Caco-2 (cell line): ENCODE measurements at regions not wholly inside any gene's neighbourhood (a gene's known extent, or its start where the extent isn't known, plus 50 kb on each side); places are given as distances from the start of the nearest gene placed in this dataset.

Experiments used
- BruUV-seq: library from RNA; stranded (reverse); fragments of 400-500 nt; replicated peaks from 2 replicates; lab custom pipeline; 2021; lab: Mats Ljungman, UMichigan
- CTCF ChIA-PET: fragments of 300-600 bp; sonication (Branson Sonifier 250); formaldehyde crosslinking; loops from one replicate; lab custom pipeline; 2022; ENCODE audit warnings: antibody characterized with exemption; lab: Charles Lee
- POLR2A ChIA-PET: fragments of 300-600 bp; sonication (Branson Sonifier 250); formaldehyde crosslinking; loops from one replicate; lab custom pipeline; 2022; ENCODE audit warnings: antibody characterized with exemption; lab: Charles Lee
- DNase-seq, 2 experiments: peaks; one replicate each; pipeline versions ENCODE4 v3.0.0 to v3.0.0-alpha.2; 2020 to 2022
- H3K27me3 ChIP-seq: replicated peaks from 2 replicates; pipeline ENCODE4 v1.6.0; 2011; ENCODE audit warnings: low read length; ENCODE audit not compliant: control insufficient read depth, insufficient read depth
- H3K36me3 ChIP-seq: 2 replicates; pipeline ENCODE4 v1.5.1; 2011; ENCODE audit warnings: low read length; ENCODE audit not compliant: control insufficient read depth, insufficient read depth
- H3K4me1 ChIP-seq: fragments of 250-450 bp; sonication (Bioruptor Pico); 2 replicates; pipeline ENCODE4 v1.5.1; 2020; ENCODE audit warnings: mild to moderate bottlenecking
- H3K4me3 ChIP-seq: 2 replicates; pipeline ENCODE4 v1.5.1; 2011; ENCODE audit warnings: low read depth, mild to moderate bottlenecking, control low read depth, low read length
- H3K9me3 ChIP-seq: fragments of 250-450 bp; sonication (Bioruptor Pico); 2 replicates; pipeline ENCODE4 v1.5.1; 2020; ENCODE audit warnings: mild to moderate bottlenecking, moderate library complexity
- H3K27ac Mint-ChIP-seq: one replicate; pipeline ENCODE4 v1.8.0; 2022; ENCODE audit warnings: mixed read lengths; ENCODE audit not compliant: unreplicated experiment
- H3K27me3 Mint-ChIP-seq: one replicate; pipeline ENCODE4 v1.8.0; 2022; ENCODE audit warnings: mixed read lengths; ENCODE audit not compliant: insufficient read depth, unreplicated experiment
- H3K36me3 Mint-ChIP-seq: one replicate; pipeline ENCODE4 v1.8.0; 2022; ENCODE audit warnings: mild to moderate bottlenecking, mixed read lengths; ENCODE audit not compliant: insufficient read depth, unreplicated experiment
- H3K4me1 Mint-ChIP-seq: one replicate; pipeline ENCODE4 v1.8.0; 2022; ENCODE audit warnings: low read depth, mixed read lengths; ENCODE audit not compliant: unreplicated experiment
- H3K4me3 Mint-ChIP-seq: one replicate; pipeline ENCODE4 v1.8.0; 2022; ENCODE audit warnings: mild to moderate bottlenecking, moderate library complexity, mixed read lengths; ENCODE audit not compliant: unreplicated experiment
- H3K9me3 Mint-ChIP-seq: one replicate; pipeline ENCODE4 v1.8.0; 2022; ENCODE audit warnings: mixed read lengths; ENCODE audit not compliant: unreplicated experiment
- intact Hi-C: fragments of 100-400 bp; cut with micrococcal nuclease; formaldehyde crosslinking; loops from one replicate; pipeline ENCODE4 v1.10.0; 2022; ENCODE audit not compliant: unreplicated experiment
- TF ChIP-seq, protein P1 (sequence below), 2 experiments: fragments of 200-600 bp in 1 of 2; IDR thresholded peaks; 1 replicate in 1 of 2; 2 replicates in 1 of 2; pipeline versions ENCODE4 v1.5.1 to v1.8.0; 2011 to 2022; ENCODE audit warnings: antibody characterized with exemption in 1 of 2, control low read depth in 1 of 2, inconsistent platforms in 1 of 2, low read depth in 1 of 2, low read length in 1 of 2, mild to moderate bottlenecking in 1 of 2, moderate library complexity in 1 of 2; ENCODE audit not compliant: insufficient read depth in 1 of 2, severe bottlenecking in 1 of 2, unreplicated experiment in 1 of 2

GRCh38 chr5:2901096-2901495 lies 149.6 kb upstream of the IRX2 start:
- BruUV-seq: no TSS peak
- intact Hi-C loops: no loop called here
- H3K27ac Mint-ChIP-seq: no peak overlapping the region
- H3K4me3 Mint-ChIP-seq: no peak overlapping the region
- H3K4me3 ChIP-seq: no peak overlapping the region
- ChIA-PET POLR2A (no interaction called here), CTCF (no interaction called here)
- no peaks in the 10 kb centered on the region for H3K27me3 ChIP-seq
- no peaks in the 10 kb centered on the region for H3K4me1 Mint-ChIP-seq
- TF ChIP-seq, protein P1, sequence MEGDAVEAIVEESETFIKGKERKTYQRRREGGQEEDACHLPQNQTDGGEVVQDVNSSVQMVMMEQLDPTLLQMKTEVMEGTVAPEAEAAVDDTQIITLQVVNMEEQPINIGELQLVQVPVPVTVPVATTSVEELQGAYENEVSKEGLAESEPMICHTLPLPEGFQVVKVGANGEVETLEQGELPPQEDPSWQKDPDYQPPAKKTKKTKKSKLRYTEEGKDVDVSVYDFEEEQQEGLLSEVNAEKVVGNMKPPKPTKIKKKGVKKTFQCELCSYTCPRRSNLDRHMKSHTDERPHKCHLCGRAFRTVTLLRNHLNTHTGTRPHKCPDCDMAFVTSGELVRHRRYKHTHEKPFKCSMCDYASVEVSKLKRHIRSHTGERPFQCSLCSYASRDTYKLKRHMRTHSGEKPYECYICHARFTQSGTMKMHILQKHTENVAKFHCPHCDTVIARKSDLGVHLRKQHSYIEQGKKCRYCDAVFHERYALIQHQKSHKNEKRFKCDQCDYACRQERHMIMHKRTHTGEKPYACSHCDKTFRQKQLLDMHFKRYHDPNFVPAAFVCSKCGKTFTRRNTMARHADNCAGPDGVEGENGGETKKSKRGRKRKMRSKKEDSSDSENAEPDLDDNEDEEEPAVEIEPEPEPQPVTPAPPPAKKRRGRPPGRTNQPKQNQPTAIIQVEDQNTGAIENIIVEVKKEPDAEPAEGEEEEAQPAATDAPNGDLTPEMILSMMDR (IDR thresholded peaks at IDR 0.05; ENCODE audit: insufficient read depth in 1 of 2, low read depth in 1 of 2, low read length in 1 of 2, severe bottlenecking in 1 of 2, unreplicated experiment in 1 of 2): no peak
- no peaks in the 10 kb centered on the region for H3K9me3 Mint-ChIP-seq
- H3K4me1 ChIP-seq: no peaks in the 10 kb centered on the region
- no peaks in the 10 kb centered on the region for H3K36me3 Mint-ChIP-seq
- DNase-seq: no peak
- peaks cover 6% of the 10 kb centered on the region for H3K27me3 Mint-ChIP-seq
- no peaks in the 10 kb centered on the region for H3K36me3 ChIP-seq
- no peaks in the 10 kb centered on the region for H3K9me3 ChIP-seq

DNA sequence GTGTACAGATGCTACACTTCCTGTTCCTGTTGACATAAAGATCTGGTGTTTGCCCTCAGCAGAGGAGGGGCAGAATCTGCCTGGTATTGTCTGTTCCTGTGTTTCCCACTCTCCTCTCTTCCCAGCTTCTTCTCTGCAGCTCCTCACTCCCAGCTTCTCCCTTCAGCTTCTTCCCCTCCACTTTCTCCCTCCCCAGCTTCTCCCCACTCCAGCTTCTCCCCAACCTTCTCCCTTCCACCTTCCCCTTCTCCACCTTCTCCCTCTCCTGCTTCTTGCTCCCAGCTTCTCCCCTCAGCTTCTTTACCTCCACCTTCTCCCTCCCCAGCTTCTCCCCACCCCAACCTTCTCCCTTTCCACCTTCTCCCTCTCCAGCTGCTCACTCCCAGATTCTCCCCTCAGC lies 148.9 kb upstream of the IRX2 start:
- ChIA-PET CTCF (no interaction called here), POLR2A (no interaction called here)
- no peak overlapping the region for H3K4me3 ChIP-seq
- H3K36me3 ChIP-seq: no peaks in the 10 kb centered on the region
- H3K4me1 Mint-ChIP-seq: no peaks in the 10 kb centered on the region
- TF ChIP-seq, protein P1 (IDR thresholded peaks at IDR 0.05; ENCODE audit: insufficient read depth in 1 of 2, low read depth in 1 of 2, low read length in 1 of 2, severe bottlenecking in 1 of 2, unreplicated experiment in 1 of 2): no peak
- H3K27me3 Mint-ChIP-seq: peaks cover 7% of the 10 kb centered on the region
- H3K4me1 ChIP-seq: no peaks in the 10 kb centered on the region
- no peaks in the 10 kb centered on the region for H3K9me3 ChIP-seq
- no peak overlapping the region for H3K27ac Mint-ChIP-seq
- H3K27me3 ChIP-seq: no peaks in the 10 kb centered on the region
- no peak overlapping the region for H3K4me3 Mint-ChIP-seq
- H3K9me3 Mint-ChIP-seq: no peaks in the 10 kb centered on the region
- no peaks in the 10 kb centered on the region for H3K36me3 Mint-ChIP-seq
- no peak for DNase-seq
- intact Hi-C loops: no loop called here
- BruUV-seq: no TSS peak

- H3K27ac Mint-ChIP-seq: no peak overlapping the region
- H3K4me1 Mint-ChIP-seq: no peaks in the 10 kb centered on the region
- H3K4me3 Mint-ChIP-seq: no peak overlapping the region
- Histone ChIP-seq H3K9me3 (no peaks in the 10 kb centered on the region), H3K36me3 (no peaks in the 10 kb centered on the region), H3K27me3 (no peaks in the 10 kb centered on the region), H3K4me1 (no peaks in the 10 kb centered on the region), H3K4me3 (no peak overlapping the region)
- ChIA-PET POLR2A (no interaction called here), CTCF (no interaction called here)
- BruUV-seq: no TSS peak
- DNase-seq: no peak
- intact Hi-C loops: no loop called here
- peaks cover 14% of the 10 kb centered on the region for H3K27me3 Mint-ChIP-seq
- H3K36me3 Mint-ChIP-seq: no peaks in the 10 kb centered on the region
- TF ChIP-seq, protein P1 (IDR thresholded peaks at IDR 0.05; ENCODE audit: insufficient read depth in 1 of 2, low read depth in 1 of 2, low read length in 1 of 2, severe bottlenecking in 1 of 2, unreplicated experiment in 1 of 2): no peak
- no peaks in the 10 kb centered on the region for H3K9me3 Mint-ChIP-seq
These were observed 147.8 kb upstream of the IRX2 start for GRCh38 chr5:2899311-2899710.
